ENCODE measurements at regions not wholly inside any gene's neighbourhood (a gene's known extent, or its start where the extent isn't known, plus 50 kb on each side); places are given as distances from the start of the nearest gene placed in this dataset.

DNA sequence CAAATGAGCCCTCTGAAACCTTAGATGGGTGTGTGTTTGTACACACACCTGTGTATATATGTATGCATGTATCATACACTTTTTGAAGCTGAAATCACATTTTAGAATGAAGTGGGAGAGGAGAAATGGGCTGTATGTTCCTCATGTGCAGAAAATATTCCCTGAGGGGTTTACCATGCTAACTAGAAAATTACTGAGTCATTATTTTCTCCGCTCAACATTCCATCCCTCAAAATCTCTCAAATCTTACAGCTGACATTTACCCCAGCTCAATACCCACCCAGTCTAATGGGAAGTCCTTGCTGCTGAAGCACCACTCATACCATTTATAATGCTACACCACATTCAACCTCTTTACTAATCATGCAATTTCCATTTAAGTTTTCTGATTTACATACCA lies 138.6 kb downstream of the P2RY1 start (continued):
- TF ChIP-seq, protein P1, sequence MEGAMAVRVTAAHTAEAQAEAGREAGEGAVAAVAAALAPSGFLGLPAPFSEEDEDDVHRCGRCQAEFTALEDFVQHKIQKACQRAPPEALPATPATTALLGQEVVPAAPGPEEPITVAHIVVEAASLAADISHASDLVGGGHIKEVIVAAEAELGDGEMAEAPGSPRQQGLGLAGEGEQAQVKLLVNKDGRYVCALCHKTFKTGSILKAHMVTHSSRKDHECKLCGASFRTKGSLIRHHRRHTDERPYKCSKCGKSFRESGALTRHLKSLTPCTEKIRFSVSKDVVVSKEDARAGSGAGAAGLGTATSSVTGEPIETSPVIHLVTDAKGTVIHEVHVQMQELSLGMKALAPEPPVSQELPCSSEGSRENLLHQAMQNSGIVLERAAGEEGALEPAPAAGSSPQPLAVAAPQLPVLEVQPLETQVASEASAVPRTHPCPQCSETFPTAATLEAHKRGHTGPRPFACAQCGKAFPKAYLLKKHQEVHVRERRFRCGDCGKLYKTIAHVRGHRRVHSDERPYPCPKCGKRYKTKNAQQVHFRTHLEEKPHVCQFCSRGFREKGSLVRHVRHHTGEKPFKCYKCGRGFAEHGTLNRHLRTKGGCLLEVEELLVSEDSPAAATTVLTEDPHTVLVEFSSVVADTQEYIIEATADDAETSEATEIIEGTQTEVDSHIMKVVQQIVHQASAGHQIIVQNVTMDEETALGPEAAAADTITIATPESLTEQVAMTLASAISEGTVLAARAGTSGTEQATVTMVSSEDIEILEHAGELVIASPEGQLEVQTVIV (IDR thresholded peaks at IDR 0.05; ENCODE audit: borderline replicate concordance, partially characterized antibody), result no peak
- no peak for TF ChIP-seq NRF1 (conservative IDR thresholded peaks at IDR 0.05; ENCODE audit: low read depth, low read length)
- TF ChIP-seq, protein P2, sequence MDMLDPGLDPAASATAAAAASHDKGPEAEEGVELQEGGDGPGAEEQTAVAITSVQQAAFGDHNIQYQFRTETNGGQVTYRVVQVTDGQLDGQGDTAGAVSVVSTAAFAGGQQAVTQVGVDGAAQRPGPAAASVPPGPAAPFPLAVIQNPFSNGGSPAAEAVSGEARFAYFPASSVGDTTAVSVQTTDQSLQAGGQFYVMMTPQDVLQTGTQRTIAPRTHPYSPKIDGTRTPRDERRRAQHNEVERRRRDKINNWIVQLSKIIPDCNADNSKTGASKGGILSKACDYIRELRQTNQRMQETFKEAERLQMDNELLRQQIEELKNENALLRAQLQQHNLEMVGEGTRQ (IDR thresholded peaks at IDR 0.05; ENCODE audit: borderline replicate concordance, low read depth, low read length), result no peak

DNA sequence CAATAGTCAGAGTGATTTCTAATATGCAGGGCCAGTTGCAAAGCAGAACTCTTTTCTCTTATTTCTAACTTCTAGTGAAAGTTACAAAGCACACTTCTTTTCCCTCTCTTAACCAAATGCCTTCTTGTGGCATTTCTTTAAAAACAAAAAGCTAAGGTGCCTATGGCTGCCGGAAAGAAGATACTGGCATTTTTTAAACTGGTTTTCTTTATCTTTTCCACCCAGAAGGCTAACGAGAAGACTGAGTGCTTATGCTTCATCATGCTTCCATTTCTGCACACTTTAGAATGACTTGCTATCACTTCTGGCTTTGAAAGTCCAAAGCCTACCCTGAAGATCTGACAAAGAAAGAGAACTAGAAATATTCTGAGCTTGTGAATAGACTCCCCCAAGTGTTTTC lies 141.3 kb downstream of the P2RY1 start:
- Histone ChIP-seq H3K9me3 (replicated peaks; ENCODE audit: control insufficient read depth, insufficient read depth, low read length) (no peaks in the 10 kb centered on the region), H3K4me2 (ENCODE audit: control insufficient read depth, insufficient read depth) (no peak overlapping the region), H3K36me3 (ENCODE audit: control insufficient read depth in 2 of 2, insufficient read depth in 2 of 2, low read length in 1 of 2) (no peaks in the 10 kb centered on the region), H4K20me1 (ENCODE audit: control insufficient read depth, insufficient read depth) (no peaks in the 10 kb centered on the region), H3K79me2 (ENCODE audit: control insufficient read depth, insufficient read depth, low read length) (no peaks in the 10 kb centered on the region), H2AFZ (ENCODE audit: control insufficient read depth, low read depth, low read length) (no peak overlapping the region), H3K9ac (ENCODE audit: control insufficient read depth, insufficient read depth, low read length) (no peak overlapping the region), H3K4me1 (ENCODE audit: control insufficient read depth, insufficient read depth, low read length) (no peaks in the 10 kb centered on the region), H3K4me3 (no peak overlapping the region), H3K27ac (ENCODE audit: control insufficient read depth, insufficient read depth) (no peak overlapping the region), H3K27me3 (replicated peaks in 1 of 2; ENCODE audit: control insufficient read depth in 2 of 2, insufficient read depth in 2 of 2, low read length in 1 of 2) (no peaks in the 10 kb centered on the region)
- FAIRE-seq (no peak), ATAC-seq (no peak), DNase-seq (ENCODE audit: low read depth, low spot score) (no peak)
- in situ Hi-C loops (cut with MboI) (no loop called here), intact Hi-C loops (cut with micrococcal nuclease; ENCODE audit: unreplicated experiment) (no loop called here)
- POLR2A ChIA-PET, result no interaction called here
- SMC1A ChIA-PET (ENCODE audit: uncharacterized antibody, unreplicated experiment), result no interaction called here
- TF ChIP-seq SRF (IDR thresholded peaks at IDR 0.05; ENCODE audit: low read depth in 2 of 2, low read length in 2 of 2), result no peak
- TF ChIP-seq RCOR1 (conservative IDR thresholded peaks at IDR 0.05; ENCODE audit: low read depth, low read length), result no peak
- no peak for TF ChIP-seq SPI1 (IDR thresholded peaks at IDR 0.05; ENCODE audit: borderline replicate concordance, insufficient read depth, low read depth, low read length)
- TF ChIP-seq RB1 (IDR thresholded peaks at IDR 0.05; ENCODE audit: borderline replicate concordance), result no peak
- no peak for TF ChIP-seq NFYA (IDR thresholded peaks at IDR 0.05; ENCODE audit: borderline replicate concordance, low read depth, low read length)
- TF ChIP-seq, protein P3, sequence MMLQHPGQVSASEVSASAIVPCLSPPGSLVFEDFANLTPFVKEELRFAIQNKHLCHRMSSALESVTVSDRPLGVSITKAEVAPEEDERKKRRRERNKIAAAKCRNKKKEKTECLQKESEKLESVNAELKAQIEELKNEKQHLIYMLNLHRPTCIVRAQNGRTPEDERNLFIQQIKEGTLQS (IDR thresholded peaks at IDR 0.05; ENCODE audit: borderline replicate concordance, extremely low read depth, low read depth, low read length), result no peak
- TF ChIP-seq TARDBP (IDR thresholded peaks at IDR 0.05; ENCODE audit: borderline replicate concordance), result no peak
- TF ChIP-seq SMC3 (IDR thresholded peaks at IDR 0.05; ENCODE audit: borderline replicate concordance, low read length), result no peak
- TF ChIP-seq BHLHE40 (IDR thresholded peaks at IDR 0.05; ENCODE audit: borderline replicate concordance in 1 of 2, low read depth in 2 of 2, low read length in 1 of 2), result no peak
- TF ChIP-seq SIN3A (IDR thresholded peaks at IDR 0.05; ENCODE audit: low read depth, low read length), result no peak
- TF ChIP-seq POLR2AphosphoS5 (IDR thresholded peaks at IDR 0.05; ENCODE audit: low read length), result no peak
- TF ChIP-seq NRF1 (conservative IDR thresholded peaks at IDR 0.05; ENCODE audit: low read depth, low read length), result no peak
- no peak for TF ChIP-seq NFIC (IDR thresholded peaks at IDR 0.05; ENCODE audit: low read depth, low read length)
- CTCF ChIA-PET, result no interaction called here
- BruUV-seq (replicated peaks), result no TSS peak
- RAD21 ChIA-PET (ENCODE audit: unreplicated experiment), result no interaction called here
- WGBS (ENCODE audit: insufficient coverage, insufficient replicate concordance, low lambda C conversion rate, missing lambda C conversion rate), result 0% methylated on average over 2 of the region's 2 CpGs

Measured in GM12878 (cell line).